Adrenal gland (tissue), 5 donors: ENCODE measurements at regions not wholly inside any gene's neighbourhood (a gene's known extent, or its start where the extent isn't known, plus 50 kb on each side); places are given as distances from the start of the nearest gene placed in this dataset.

Experiments used
- CTCF ChIP-seq, 6 experiments: fragments of 450-650 bp in 4 of 6; fragments of 200-600 bp in 2 of 6; sonication (generic) in 1 of 6; IDR thresholded peaks; 1 replicate in 5 of 6; 2 replicates in 1 of 6; pipeline versions ENCODE4 v1.5.1 to v1.8.0; 2016 to 2021; ENCODE audit warnings: antibody characterized with exemption in 6 of 6, mild to moderate bottlenecking in 2 of 6, moderate library complexity in 1 of 6
- POLR2A ChIP-seq, 2 donors: fragments of 450-650 bp; IDR thresholded peaks; one replicate each; pipeline ENCODE4 v1.6.1; 2017; ENCODE audit warnings: antibody characterized with exemption in 2 of 2, mild to moderate bottlenecking in 2 of 2, moderate library complexity in 1 of 2
- donor health status: DM: no; HTN: no; CAD: no.

GRCh38 chr2:18999198-18999597, 359.2 kb downstream of the OSR1 start:
- no peak for TF ChIP-seq CTCF (IDR thresholded peaks at IDR 0.05)
- no peak for TF ChIP-seq POLR2A (IDR thresholded peaks at IDR 0.05)
